H9 (cell line): ENCODE measurements at regions not wholly inside any gene's neighbourhood (a gene's known extent, or its start where the extent isn't known, plus 50 kb on each side); places are given as distances from the start of the nearest gene placed in this dataset.
A peak's percentile ranks its signal among the peaks of the same experiment; 100 is the strongest.
"Not testable (repeated sequence)": the region's sequence is repeated elsewhere in the genome, so short reads cannot be mapped to it uniquely, and the experiment has no call there.

Experiments
- DNase-seq: peaks from one replicate; pipeline ENCODE4 v3.0.0-alpha.2; 2017
- H2AFZ ChIP-seq: one replicate; pipeline ENCODE4 v1.6.1; 2013; ENCODE audit warnings: mild to moderate bottlenecking, low read length, control low read depth, moderate library complexity
- H2AK5ac ChIP-seq: 2 replicates; pipeline ENCODE4 v1.6.1; 2013; ENCODE audit warnings: low read length, control low read depth, mixed read lengths; ENCODE audit not compliant: insufficient read length
- H2BK120ac ChIP-seq: one replicate; pipeline ENCODE4 v1.6.1; 2013; ENCODE audit warnings: low read depth, mild to moderate bottlenecking, low read length, control low read depth, inconsistent platforms; ENCODE audit not compliant: poor library complexity, severe bottlenecking
- H2BK12ac ChIP-seq: 2 replicates; pipeline ENCODE4 v1.6.1; 2013; ENCODE audit warnings: low read length, control low read depth, mixed read lengths, low read depth; ENCODE audit not compliant: insufficient read length
- H2BK15ac ChIP-seq: 2 replicates; pipeline ENCODE4 v1.6.1; 2013; ENCODE audit warnings: low read depth, low read length, control low read depth
- H2BK20ac ChIP-seq: one replicate; pipeline ENCODE4 v1.6.1; 2013; ENCODE audit warnings: low read depth, mild to moderate bottlenecking, low read length, control low read depth, inconsistent platforms; ENCODE audit not compliant: poor library complexity, severe bottlenecking
- H2BK5ac ChIP-seq: 2 replicates; pipeline ENCODE4 v1.6.1; 2013; ENCODE audit warnings: low read length, control low read depth, mixed read lengths; ENCODE audit not compliant: insufficient read length
- H3K14ac ChIP-seq: 2 replicates; pipeline ENCODE4 v1.6.1; 2013; ENCODE audit warnings: low read length, control low read depth; ENCODE audit not compliant: insufficient read depth
- H3K18ac ChIP-seq: 2 replicates; pipeline ENCODE4 v1.6.1; 2013; ENCODE audit warnings: low read depth, mild to moderate bottlenecking, mixed read lengths, low read length, control low read depth; ENCODE audit not compliant: insufficient read length
- H3K23ac ChIP-seq: 2 replicates; pipeline ENCODE4 v1.6.1; 2013; ENCODE audit warnings: low read length, control low read depth, mixed read lengths, low read depth; ENCODE audit not compliant: insufficient read length
- H3K23me2 ChIP-seq: 2 replicates; pipeline ENCODE4 v1.6.1; 2013; ENCODE audit warnings: low read depth, mild to moderate bottlenecking, mixed read lengths, low read length, control low read depth; ENCODE audit not compliant: insufficient read length, poor library complexity, severe bottlenecking
- H3K27ac ChIP-seq: 2 replicates; pipeline ENCODE4 v1.5.1; 2013; ENCODE audit warnings: low read length, control low read depth, mixed read lengths, low read depth; ENCODE audit not compliant: insufficient read length
- H3K27me3 ChIP-seq: 2 replicates; pipeline ENCODE4 v1.6.1; 2013; ENCODE audit warnings: low read length, control low read depth, inconsistent platforms; ENCODE audit not compliant: insufficient read depth
- H3K4ac ChIP-seq: 2 replicates; pipeline ENCODE4 v1.6.1; 2013; ENCODE audit warnings: low read depth, mild to moderate bottlenecking, control low read depth, inconsistent platforms, low read length, moderate library complexity
- H3K4me1 ChIP-seq: 2 replicates; pipeline ENCODE4 v1.6.1; 2013; ENCODE audit warnings: low read length, control low read depth, inconsistent platforms; ENCODE audit not compliant: insufficient read depth
- H3K4me2 ChIP-seq: 2 replicates; pipeline ENCODE4 v1.6.1; 2013; ENCODE audit warnings: low read length, control low read depth, mixed read lengths; ENCODE audit not compliant: insufficient read length, insufficient read depth
- H3K56ac ChIP-seq: 2 replicates; pipeline ENCODE4 v1.6.1; 2013; ENCODE audit warnings: low read depth, mild to moderate bottlenecking, mixed read lengths, low read length, control low read depth; ENCODE audit not compliant: insufficient read length
- H3K79me1 ChIP-seq: 2 replicates; pipeline ENCODE4 v1.6.1; 2013; ENCODE audit warnings: low read depth, mild to moderate bottlenecking, moderate library complexity, low read length, control low read depth, inconsistent platforms; ENCODE audit not compliant: insufficient read depth, poor library complexity, severe bottlenecking
- H3K79me2 ChIP-seq: 2 replicates; pipeline ENCODE4 v1.6.1; 2013; ENCODE audit warnings: low read length, control low read depth, inconsistent platforms; ENCODE audit not compliant: insufficient read depth
- H3K9ac ChIP-seq: 2 replicates; pipeline ENCODE4 v1.6.1; 2013; ENCODE audit warnings: low read length, control low read depth, mixed read lengths; ENCODE audit not compliant: insufficient read length; ENCODE audit errors: extremely low read depth
- H3K9me3 ChIP-seq: one replicate; pipeline ENCODE4 v1.6.1; 2013; ENCODE audit warnings: low read depth, low read length, inconsistent platforms; ENCODE audit not compliant: control insufficient read depth
- H3T11ph ChIP-seq: one replicate; pipeline ENCODE4 v1.6.1; 2013; ENCODE audit warnings: mild to moderate bottlenecking, low read length, control low read depth, inconsistent platforms
- H4K20me1 ChIP-seq: one replicate; pipeline ENCODE4 v1.6.1; 2013; ENCODE audit not compliant: control insufficient read depth, insufficient read length, insufficient read depth
- H4K5ac ChIP-seq: 2 replicates; pipeline ENCODE4 v1.6.1; 2013; ENCODE audit warnings: low read depth, mild to moderate bottlenecking, mixed read lengths, low read length, control low read depth; ENCODE audit not compliant: insufficient read length
- H4K8ac ChIP-seq: replicated peaks from 2 replicates; pipeline ENCODE4 v1.6.1; 2013; ENCODE audit warnings: low read length, control low read depth, mixed read lengths, low read depth; ENCODE audit not compliant: insufficient read length
- H4K91ac ChIP-seq: 2 replicates; pipeline ENCODE4 v1.6.1; 2013; ENCODE audit warnings: low read depth, mild to moderate bottlenecking, moderate library complexity, mixed read lengths, low read length, control low read depth; ENCODE audit not compliant: insufficient read length
- H3K27ac Mint-ChIP-seq, 3 experiments: 2 replicates in 2 of 3; 3 replicates in 1 of 3; pipeline ENCODE4 v1.8.0; 2020 to 2021; ENCODE audit warnings: mixed read lengths in 3 of 3, mild to moderate bottlenecking in 1 of 3, moderate library complexity in 1 of 3
- H3K27me3 Mint-ChIP-seq: 2 replicates; pipeline ENCODE4 v1.8.0; 2021; ENCODE audit warnings: low read depth, mild to moderate bottlenecking, moderate library complexity, mixed read lengths
- H3K36me3 Mint-ChIP-seq, 3 experiments: 2 replicates in 2 of 3; 3 replicates in 1 of 3; pipeline ENCODE4 v1.8.0; 2020 to 2021; ENCODE audit warnings: low read depth in 3 of 3, mixed read lengths in 3 of 3; ENCODE audit not compliant: insufficient read depth in 1 of 3
- H3K4me1 Mint-ChIP-seq, 2 experiments: 2 replicates each; pipeline ENCODE4 v1.8.0; 2020; ENCODE audit warnings: mixed read lengths in 2 of 2
- H3K4me3 Mint-ChIP-seq, 2 experiments: 2 replicates in 1 of 2; 3 replicates in 1 of 2; pipeline ENCODE4 v1.8.0; 2020 to 2021; ENCODE audit warnings: mild to moderate bottlenecking in 2 of 2, mixed read lengths in 2 of 2, moderate library complexity in 1 of 2
- H3K9me3 Mint-ChIP-seq, 2 experiments: 2 replicates in 1 of 2; 3 replicates in 1 of 2; pipeline ENCODE4 v1.8.0; 2020; ENCODE audit warnings: mild to moderate bottlenecking in 2 of 2, mixed read lengths in 2 of 2, moderate library complexity in 1 of 2
- WGBS: extraction: QIAGEN DNeasy Blood & Tissue Kit; methylation state at CpG from one replicate; pipeline ENCODE4 v1.1.7; 2013; ENCODE audit warnings: missing lambda C conversion rate, low lambda C conversion rate, mixed read lengths; ENCODE audit not compliant: insufficient read length; ENCODE audit errors: extremely low coverage; 5-methylcytosine and 5-hydroxymethylcytosine counted together
- TF ChIP-seq, protein P1 (sequence below): fragments of 200-600 bp; sonication (generic); conservative IDR thresholded peaks from 3 replicates; pipeline ENCODE4 v1.8.0; 2021; ENCODE audit warnings: antibody characterized with exemption, mild to moderate bottlenecking

DNA sequence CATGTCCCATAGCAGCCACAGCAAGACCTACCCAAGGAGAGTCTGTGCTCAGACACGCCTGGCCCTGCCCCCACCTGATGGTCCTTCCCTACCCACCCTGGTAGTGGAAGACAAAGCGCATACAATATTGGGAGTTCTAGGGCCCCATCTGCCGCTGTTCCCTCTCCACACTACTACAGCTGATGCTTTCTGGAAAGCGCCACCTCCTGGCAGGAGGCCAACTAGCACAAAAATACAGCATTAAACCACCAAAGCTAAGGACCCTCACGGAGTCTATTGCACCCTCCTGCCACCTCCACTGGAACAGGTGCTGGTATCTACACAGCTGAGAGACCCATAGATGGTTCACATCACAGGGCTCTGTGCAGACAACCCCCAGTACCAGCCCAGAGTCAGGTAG, 50.9 kb upstream of the IGFBP5 start:
- not testable (repeated sequence) for H2AK5ac ChIP-seq, H3K27me3 ChIP-seq, H3K4me3 Mint-ChIP-seq, H2BK20ac ChIP-seq, H4K8ac ChIP-seq, H3K56ac ChIP-seq, H3K9ac ChIP-seq, H4K91ac ChIP-seq, H3K4me2 ChIP-seq, H3K4ac ChIP-seq, H2AFZ ChIP-seq, H3K4me1 Mint-ChIP-seq, H3K4me1 ChIP-seq, H3K18ac ChIP-seq, DNase-seq, H2BK5ac ChIP-seq, H4K20me1 ChIP-seq, H3K9me3 ChIP-seq, H2BK12ac ChIP-seq, H3K27ac Mint-ChIP-seq, H4K5ac ChIP-seq, H2BK120ac ChIP-seq, H3K23me2 ChIP-seq, H3K79me2 ChIP-seq, H3T11ph ChIP-seq, H3K27me3 Mint-ChIP-seq, H3K23ac ChIP-seq, H3K27ac ChIP-seq, H3K79me1 ChIP-seq, H3K14ac ChIP-seq, H2BK15ac ChIP-seq
- peaks cover 0 to 22% (median 0%) of the 10 kb centered on the region in 3 experiments; a peak in 4 of 7 replicates for H3K36me3 Mint-ChIP-seq
- H3K9me3 Mint-ChIP-seq = peaks cover 6 to 12% of the 10 kb centered on the region in 2 experiments
- WGBS = no CpG with 5 or more reads among the region's 5 CpGs
- TF ChIP-seq, protein P1, sequence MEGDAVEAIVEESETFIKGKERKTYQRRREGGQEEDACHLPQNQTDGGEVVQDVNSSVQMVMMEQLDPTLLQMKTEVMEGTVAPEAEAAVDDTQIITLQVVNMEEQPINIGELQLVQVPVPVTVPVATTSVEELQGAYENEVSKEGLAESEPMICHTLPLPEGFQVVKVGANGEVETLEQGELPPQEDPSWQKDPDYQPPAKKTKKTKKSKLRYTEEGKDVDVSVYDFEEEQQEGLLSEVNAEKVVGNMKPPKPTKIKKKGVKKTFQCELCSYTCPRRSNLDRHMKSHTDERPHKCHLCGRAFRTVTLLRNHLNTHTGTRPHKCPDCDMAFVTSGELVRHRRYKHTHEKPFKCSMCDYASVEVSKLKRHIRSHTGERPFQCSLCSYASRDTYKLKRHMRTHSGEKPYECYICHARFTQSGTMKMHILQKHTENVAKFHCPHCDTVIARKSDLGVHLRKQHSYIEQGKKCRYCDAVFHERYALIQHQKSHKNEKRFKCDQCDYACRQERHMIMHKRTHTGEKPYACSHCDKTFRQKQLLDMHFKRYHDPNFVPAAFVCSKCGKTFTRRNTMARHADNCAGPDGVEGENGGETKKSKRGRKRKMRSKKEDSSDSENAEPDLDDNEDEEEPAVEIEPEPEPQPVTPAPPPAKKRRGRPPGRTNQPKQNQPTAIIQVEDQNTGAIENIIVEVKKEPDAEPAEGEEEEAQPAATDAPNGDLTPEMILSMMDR = peak; percentile 60
